ENCODE measurements at regions not wholly inside any gene's neighbourhood (a gene's known extent, or its start where the extent isn't known, plus 50 kb on each side); places are given as distances from the start of the nearest gene placed in this dataset.
"Not testable (repeated sequence)": the region's sequence is repeated elsewhere in the genome, so short reads cannot be mapped to it uniquely, and the experiment has no call there.

- not testable (repeated sequence) for TF ChIP-seq CTCF, POLR2A (IDR thresholded peaks at IDR 0.05)
Measured at GRCh38 chr1:83306811-83307210, 692.1 kb downstream of the TTLL7 start.

Measured in Peyer's patch (tissue), 4 donors.